Esophagus muscularis mucosa (tissue), 4 donors: ENCODE measurements at regions not wholly inside any gene's neighbourhood (a gene's known extent, or its start where the extent isn't known, plus 50 kb on each side); places are given as distances from the start of the nearest gene placed in this dataset.
"Not testable (repeated sequence)": the region's sequence is repeated elsewhere in the genome, so short reads cannot be mapped to it uniquely, and the experiment has no call there.

Experiments
- DNase-seq: peaks from one replicate; pipeline ENCODE4 v3.0.0-alpha.2; 2017; ENCODE audit errors: extremely low spot score
- H3K27ac ChIP-seq, 4 donors: fragments of 200-600 bp; sonication (generic); replicated peaks in 1 of 4; 1 replicate in 3 of 4; 2 replicates in 1 of 4; pipeline ENCODE4 v1.5.1; 2016 to 2019; ENCODE audit warnings: mild to moderate bottlenecking in 1 of 4
- H3K27me3 ChIP-seq, 4 donors: fragments of 200-600 bp; sonication (generic); one replicate each; pipeline versions ENCODE4 v1.5.1 to v1.6.0; 2016 to 2019
- H3K36me3 ChIP-seq, 4 donors: fragments of 200-600 bp; sonication (generic); one replicate each; pipeline ENCODE4 v1.5.1; 2016 to 2019
- H3K4me1 ChIP-seq, 4 donors: fragments of 200-600 bp; sonication (generic); one replicate each; pipeline ENCODE4 v1.5.1; 2016 to 2019
- H3K4me3 ChIP-seq, 4 donors: fragments of 200-600 bp; sonication (generic); 1 replicate in 2 of 4; 2 replicates in 2 of 4; pipeline ENCODE4 v1.5.1; 2016 to 2019; ENCODE audit warnings: mild to moderate bottlenecking in 4 of 4, moderate library complexity in 1 of 4
- H3K9me3 ChIP-seq, 4 donors: fragments of 200-600 bp; sonication (generic); 1 replicate in 3 of 4; 2 replicates in 1 of 4; pipeline ENCODE4 v1.5.1; 2016 to 2019
- CTCF ChIP-seq, 3 experiments: fragments of 200-600 bp in 2 of 3; fragments of 450-650 bp in 1 of 3; sonication (generic) in 2 of 3; IDR thresholded peaks; one replicate each; pipeline ENCODE4 v1.5.1; 2017 to 2019; ENCODE audit warnings: antibody characterized with exemption in 3 of 3, mild to moderate bottlenecking in 2 of 3, moderate library complexity in 1 of 3
- EP300 ChIP-seq: sonication (generic); formaldehyde crosslinking; IDR thresholded peaks from one replicate; pipeline ENCODE4 v1.6.1; 2017; ENCODE audit warnings: antibody characterized with exemption
- POLR2A ChIP-seq: fragments of 450-650 bp; IDR thresholded peaks from one replicate; pipeline ENCODE4 v1.6.1; 2017; ENCODE audit warnings: antibody characterized with exemption, moderate library complexity, mild to moderate bottlenecking, low read depth
- POLR2AphosphoS5 ChIP-seq, 2 donors: sonication (generic); formaldehyde crosslinking; IDR thresholded peaks; one replicate each; pipeline ENCODE4 v1.6.1; 2017; ENCODE audit warnings: antibody characterized with exemption in 2 of 2
- WGBS: methylation state at CpG from one replicate; pipeline ENCODE4 v1.1.5; 2018; 5-methylcytosine and 5-hydroxymethylcytosine counted together
- intact Hi-C: fragments of 100-400 bp; cut with DNase I; formaldehyde crosslinking; loops from one replicate; pipeline ENCODE4 v1.15.1; 2023

DNA sequence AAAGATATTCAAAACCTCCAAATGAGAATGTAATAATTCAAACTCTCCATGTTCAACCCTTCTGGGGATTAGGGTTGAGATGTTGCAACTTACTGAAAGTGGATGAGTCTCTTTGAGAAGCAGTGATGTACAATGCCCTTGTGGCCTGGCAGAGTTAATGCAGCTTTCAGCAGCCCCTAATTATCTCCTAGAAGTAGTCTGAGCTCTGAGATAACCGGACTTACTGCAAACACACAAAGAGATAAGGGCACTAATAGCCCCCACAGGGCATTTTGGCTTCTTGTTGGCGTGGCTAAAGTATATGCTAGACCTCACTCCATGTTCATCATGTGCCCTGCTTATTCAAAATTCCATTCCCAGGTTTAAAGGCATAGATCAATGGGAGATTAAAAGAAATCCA, 404.7 kb downstream of the NEBL start:
- 62% methylated on average over 2 of the region's 2 CpGs for WGBS
- no peak for TF ChIP-seq CTCF (IDR thresholded peaks at IDR 0.05)
- TF ChIP-seq EP300, result no peak
- no peak for TF ChIP-seq POLR2AphosphoS5 (IDR thresholded peaks at IDR 0.05)
- no peak for TF ChIP-seq POLR2A
- Histone ChIP-seq H3K9me3 (peaks cover 0 to 10% (median 4%) of the 10 kb centered on the region in 4 donors), H3K27me3 (no peaks in the 10 kb centered on the region), H3K27ac (no peak overlapping the region), H3K4me1 (no peaks in the 10 kb centered on the region), H3K4me3 (no peak overlapping the region), H3K36me3 (no peaks in the 10 kb centered on the region)
- no peak for DNase-seq
- intact Hi-C loops, result no loop called here

- peaks cover 0 to 10% (median 4%) of the 10 kb centered on the region in 4 donors for H3K9me3 ChIP-seq
- no peaks in the 10 kb centered on the region for H3K27me3 ChIP-seq
- H3K4me3 ChIP-seq, result no peak overlapping the region
- H3K27ac ChIP-seq, result no peak overlapping the region
- TF ChIP-seq EP300, result no peak
- no peak for TF ChIP-seq CTCF (IDR thresholded peaks at IDR 0.05)
- no peak for TF ChIP-seq POLR2AphosphoS5 (IDR thresholded peaks at IDR 0.05)
- no peak for TF ChIP-seq POLR2A
- no peak for DNase-seq
- H3K4me1 ChIP-seq, result no peaks in the 10 kb centered on the region
- H3K36me3 ChIP-seq, result no peaks in the 10 kb centered on the region
- intact Hi-C loops, result no loop called here
- 96% methylated on average over 4 of the region's 4 CpGs for WGBS
These were observed 407.1 kb downstream of the NEBL start for GRCh38 chr10:20489961-20490360.

DNA sequence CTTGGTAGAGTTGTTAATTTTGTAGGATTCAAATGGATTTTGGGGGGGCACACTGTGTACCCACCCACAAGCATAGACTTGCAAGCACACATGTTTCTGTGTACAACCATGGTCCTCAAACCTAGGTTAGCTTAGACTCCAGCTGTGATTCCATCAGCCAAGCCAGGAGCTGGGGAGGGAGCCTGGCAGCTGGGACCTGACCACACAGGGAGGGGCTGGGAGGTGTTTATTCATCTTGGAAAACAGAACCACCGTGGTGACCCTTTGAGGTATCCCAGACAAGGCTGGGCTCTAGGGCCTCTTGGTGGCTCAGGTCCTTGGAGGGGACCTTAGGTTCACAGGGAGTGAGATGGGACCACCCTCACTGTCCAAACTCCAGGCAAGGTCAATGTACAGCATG, 410.3 kb downstream of the NEBL start:
- Histone ChIP-seq H3K36me3 (no peaks in the 10 kb centered on the region), H3K4me3 (no peak overlapping the region), H3K9me3 (peaks cover 0 to under 1% (median 0%) of the 10 kb centered on the region in 4 donors), H3K27ac (no peak overlapping the region), H3K4me1 (no peaks in the 10 kb centered on the region), H3K27me3 (no peaks in the 10 kb centered on the region)
- 0% methylated on average over 1 of the region's 1 CpG for WGBS
- no peak for DNase-seq
- TF ChIP-seq EP300 (no peak), CTCF (IDR thresholded peaks at IDR 0.05) (no peak), POLR2AphosphoS5 (IDR thresholded peaks at IDR 0.05) (no peak), POLR2A (no peak)
- intact Hi-C loops, result no loop called here

DNA sequence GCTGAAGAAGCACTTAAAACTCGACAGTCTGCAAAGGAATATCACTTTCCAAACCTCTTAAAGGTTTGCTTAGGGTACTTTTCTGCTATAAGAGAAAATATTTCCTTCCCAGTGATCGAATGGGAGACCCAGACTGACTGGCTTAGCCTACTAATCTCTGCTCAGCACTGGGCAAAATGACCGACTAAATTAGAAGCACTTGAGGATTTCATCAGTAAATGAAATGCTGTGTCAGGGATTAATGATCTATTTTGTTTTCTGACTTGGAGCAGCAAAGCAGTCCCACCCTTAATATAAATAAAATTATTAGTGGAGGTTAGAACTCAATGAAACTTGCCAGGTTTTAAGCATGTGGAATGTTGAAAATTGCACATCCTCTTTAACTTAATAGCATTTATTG, 411.6 kb downstream of the NEBL start:
- H3K4me3 ChIP-seq, result no peak overlapping the region
- H3K36me3 ChIP-seq, result no peaks in the 10 kb centered on the region
- WGBS, result 66% methylated on average over 3 of the region's 3 CpGs
- H3K9me3 ChIP-seq, result peaks cover 0 to 6% (median 0%) of the 10 kb centered on the region in 4 donors
- H3K27me3 ChIP-seq, result no peaks in the 10 kb centered on the region
- DNase-seq, result no peak
- TF ChIP-seq POLR2AphosphoS5 (IDR thresholded peaks at IDR 0.05) (no peak), CTCF (IDR thresholded peaks at IDR 0.05) (no peak), EP300 (no peak), POLR2A (no peak)
- intact Hi-C loops, result no loop called here
- no peak overlapping the region for H3K27ac ChIP-seq
- no peaks in the 10 kb centered on the region for H3K4me1 ChIP-seq

DNA sequence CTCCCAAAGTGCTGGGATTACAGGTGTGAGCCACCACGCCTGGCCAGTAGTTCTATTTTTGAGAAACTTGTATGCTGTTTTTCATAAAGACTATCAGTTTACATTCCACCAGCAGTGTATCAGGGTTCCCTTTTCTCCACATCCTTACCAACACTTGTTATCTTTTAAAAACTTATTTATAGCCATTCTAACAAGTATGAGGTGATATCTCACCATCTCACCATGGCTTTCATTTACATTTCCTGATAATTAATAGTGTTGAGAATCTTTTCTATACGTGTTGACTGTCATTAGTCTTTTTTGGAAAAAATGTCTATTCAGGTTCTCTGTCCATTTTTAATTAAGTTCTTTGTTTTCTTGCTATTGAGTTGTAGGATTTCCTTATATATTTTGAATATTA, 416.1 kb downstream of the NEBL start:
- DNase-seq, result no peak
- TF ChIP-seq POLR2A, result no peak
- intact Hi-C loops, result no loop called here
- Histone ChIP-seq H3K4me3 (no peak overlapping the region), H3K4me1 (no peaks in the 10 kb centered on the region), H3K27me3 (no peaks in the 10 kb centered on the region), H3K27ac (no peak overlapping the region), H3K9me3 (peaks cover 0 to 6% (median 0%) of the 10 kb centered on the region in 4 donors), H3K36me3 (no peaks in the 10 kb centered on the region)
- 85% methylated on average over 2 of the region's 2 CpGs for whole genome bisulfite sequencing

- H3K4me1 ChIP-seq, H3K4me3 ChIP-seq, H3K27ac ChIP-seq, intact Hi-C loops, DNase-seq, H3K9me3 ChIP-seq, H3K36me3 ChIP-seq, H3K27me3 ChIP-seq: not testable (repeated sequence)
- 93% methylated on average over 1 of the region's 1 CpG for WGBS
These were observed 416.5 kb downstream of the NEBL start for GRCh38 chr10:20480575-20480974.
